Gastroesophageal sphincter (tissue), 3 donors: ENCODE measurements at regions not wholly inside any gene's neighbourhood (a gene's known extent, or its start where the extent isn't known, plus 50 kb on each side); places are given as distances from the start of the nearest gene placed in this dataset.

Experiments used
- CTCF ChIP-seq, 4 experiments: fragments of 200-600 bp in 2 of 4; fragments of 450-650 bp in 2 of 4; sonication (generic) in 1 of 4; IDR thresholded peaks; one replicate each; pipeline ENCODE4 v1.5.1; 2017 to 2019; ENCODE audit warnings: antibody characterized with exemption in 4 of 4, mild to moderate bottlenecking in 2 of 4, moderate library complexity in 2 of 4
- POLR2A ChIP-seq, 2 donors: fragments of 450-650 bp; IDR thresholded peaks; one replicate each; pipeline ENCODE4 v1.6.1; 2017; ENCODE audit warnings: antibody characterized with exemption in 2 of 2, mild to moderate bottlenecking in 2 of 2, moderate library complexity in 1 of 2
- POLR2AphosphoS5 ChIP-seq: sonication (generic); formaldehyde crosslinking; IDR thresholded peaks from one replicate; pipeline ENCODE4 v1.6.1; 2017; ENCODE audit warnings: antibody characterized with exemption

GRCh38 chr11:27864611-27865010 is 164.4 kb upstream of the BDNF start:
- TF ChIP-seq CTCF (IDR thresholded peaks at IDR 0.05) (no peak), POLR2A (IDR thresholded peaks at IDR 0.05) (no peak), POLR2AphosphoS5 (no peak)
